Liver (tissue), 3 donors: ENCODE measurements at regions not wholly inside any gene's neighbourhood (a gene's known extent, or its start where the extent isn't known, plus 50 kb on each side); places are given as distances from the start of the nearest gene placed in this dataset.
"Not testable (repeated sequence)": the region's sequence is repeated elsewhere in the genome, so short reads cannot be mapped to it uniquely, and the experiment has no call there.

ENCODE experiments used
- ATF3 ChIP-seq: IDR thresholded peaks from 2 replicates; pipeline ENCODE4 v1.6.1; 2016; ENCODE audit warnings: antibody characterized with exemption
- CTCF ChIP-seq: fragments of 150-350 bp; IDR thresholded peaks from 2 replicates; pipeline ENCODE4 v1.5.1; 2017; ENCODE audit warnings: improper control_type of control experiment, low read depth, low read length; ENCODE audit not compliant: missing input control
- EGR1 ChIP-seq, 2 donors: IDR thresholded peaks; 2 replicates each; pipeline ENCODE4 v1.6.1; 2016 to 2018; ENCODE audit warnings: antibody characterized with exemption in 2 of 2, low read depth in 2 of 2
- FOXA1 ChIP-seq: IDR thresholded peaks from 2 replicates; pipeline ENCODE4 v1.6.1; 2016; ENCODE audit warnings: antibody characterized with exemption
- GABPA ChIP-seq, 2 donors: IDR thresholded peaks in 1 of 2; conservative IDR thresholded peaks in 1 of 2; 2 replicates each; pipeline ENCODE4 v1.6.1; 2016; ENCODE audit warnings: antibody characterized with exemption in 2 of 2, mild to moderate bottlenecking in 1 of 2, moderate library complexity in 1 of 2
- HNF4G ChIP-seq: IDR thresholded peaks from 2 replicates; pipeline ENCODE4 v1.6.1; 2016; ENCODE audit warnings: antibody characterized with exemption
- JUND ChIP-seq, 2 donors: IDR thresholded peaks; 2 replicates each; pipeline ENCODE4 v1.6.1; 2016; ENCODE audit warnings: antibody characterized with exemption in 2 of 2
- MAX ChIP-seq: IDR thresholded peaks from 2 replicates; pipeline ENCODE4 v1.6.1; 2016; ENCODE audit warnings: antibody characterized with exemption
- NR2F2 ChIP-seq: IDR thresholded peaks from 2 replicates; pipeline ENCODE4 v1.6.1; 2016; ENCODE audit warnings: antibody characterized with exemption
- RAD21 ChIP-seq, 2 donors: IDR thresholded peaks; 2 replicates each; pipeline ENCODE4 v1.6.1; 2016; ENCODE audit warnings: antibody characterized with exemption in 2 of 2, mild to moderate bottlenecking in 2 of 2
- REST ChIP-seq: IDR thresholded peaks from 2 replicates; pipeline ENCODE4 v1.6.1; 2016; ENCODE audit warnings: antibody characterized with exemption, mild to moderate bottlenecking
- SP1 ChIP-seq: IDR thresholded peaks from 2 replicates; pipeline ENCODE4 v1.6.1; 2018; ENCODE audit warnings: antibody characterized with exemption, mild to moderate bottlenecking
- TAF1 ChIP-seq: conservative IDR thresholded peaks from 2 replicates; pipeline ENCODE4 v1.6.1; 2016; ENCODE audit warnings: antibody characterized with exemption, mild to moderate bottlenecking
- YY1 ChIP-seq: IDR thresholded peaks from 2 replicates; pipeline ENCODE4 v1.6.1; 2016; ENCODE audit warnings: antibody characterized with exemption, mild to moderate bottlenecking
- donor health status: healthy.
- donor health status: healthy.

DNA sequence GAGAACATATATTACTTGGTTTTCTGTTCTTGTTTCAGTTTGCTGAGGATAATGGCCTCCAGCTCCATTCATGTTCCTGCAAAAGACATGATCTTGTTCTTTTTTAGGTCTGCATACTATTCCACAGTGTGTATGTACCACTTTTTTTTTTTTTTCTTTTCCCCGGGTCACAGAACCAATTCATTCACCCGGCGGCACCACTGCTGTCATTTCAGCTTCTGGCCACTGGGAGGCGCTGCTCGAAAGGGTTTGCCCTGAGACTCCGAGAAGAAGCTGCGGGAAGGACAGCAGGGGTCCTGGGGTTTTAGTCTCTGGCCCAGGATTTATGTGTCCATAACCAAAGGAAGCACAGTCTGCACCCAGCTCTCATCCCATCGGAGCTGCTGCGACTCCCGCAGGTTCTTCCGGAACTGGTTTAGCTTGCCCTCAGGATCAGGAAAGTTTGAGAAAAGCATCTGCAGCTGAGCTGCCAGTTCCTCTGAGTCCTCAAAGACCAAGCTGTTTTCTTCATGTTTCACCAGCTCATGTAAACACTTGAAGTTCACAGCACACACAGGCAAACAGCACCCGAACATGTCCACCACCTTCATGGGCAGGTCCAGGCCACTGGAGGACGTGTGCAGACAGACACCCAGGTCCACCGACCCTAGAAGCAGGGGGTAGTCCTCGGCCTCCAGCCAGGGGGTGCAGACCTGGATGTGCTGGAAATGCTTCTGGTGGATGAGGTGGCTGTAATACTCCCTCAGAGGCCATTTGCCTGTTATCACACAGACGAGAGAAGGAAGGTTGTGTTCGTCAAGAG lies 76.3 kb upstream of the KCNAB1 start:
- TF ChIP-seq CTCF (peak; percentile 51), RAD21 (IDR thresholded peaks at IDR 0.05) (peak; percentile 69 to 76)
- not testable (repeated sequence) for TF ChIP-seq ATF3; YY1; GABPA (IDR thresholded peaks at IDR 0.05 in 1 of 2, conservative IDR thresholded peaks at IDR 0.05 in 1 of 2); FOXA1; TAF1; EGR1 (IDR thresholded peaks at IDR 0.05; ENCODE audit: low read depth in 2 of 2); JUND (IDR thresholded peaks at IDR 0.05); HNF4G; REST; NR2F2; SP1; MAX
